Nephron progenitor cell (in vitro differentiated cells): ENCODE measurements at regions not wholly inside any gene's neighbourhood (a gene's known extent, or its start where the extent isn't known, plus 50 kb on each side); places are given as distances from the start of the nearest gene placed in this dataset.
"Not testable (repeated sequence)": the region's sequence is repeated elsewhere in the genome, so short reads cannot be mapped to it uniquely, and the experiment has no call there.

Experiments used
- DNase-seq: peaks from one replicate; pipeline ENCODE4 v3.0.0; 2021
- H3K27ac Mint-ChIP-seq: 2 replicates; pipeline ENCODE4 v1.8.0; 2021; ENCODE audit warnings: mild to moderate bottlenecking, moderate library complexity, mixed read lengths
- H3K27me3 Mint-ChIP-seq: 2 replicates; pipeline ENCODE4 v1.8.0; 2021; ENCODE audit warnings: mild to moderate bottlenecking, low read depth, mixed read lengths; ENCODE audit not compliant: poor library complexity
- H3K36me3 Mint-ChIP-seq: 2 replicates; pipeline ENCODE4 v1.8.0; 2021; ENCODE audit warnings: low read depth, mixed read lengths
- H3K4me1 Mint-ChIP-seq: 2 replicates; pipeline ENCODE4 v1.8.0; 2021; ENCODE audit warnings: mixed read lengths
- H3K4me3 Mint-ChIP-seq: 2 replicates; pipeline ENCODE4 v1.8.0; 2021; ENCODE audit warnings: mild to moderate bottlenecking, moderate library complexity, mixed read lengths
- H3K9me3 Mint-ChIP-seq: 2 replicates; pipeline ENCODE4 v1.8.0; 2021; ENCODE audit warnings: mild to moderate bottlenecking, moderate library complexity, mixed read lengths
- TF ChIP-seq, protein P1 (sequence below): fragments of 200-600 bp; sonication (generic); IDR thresholded peaks from 2 replicates; pipeline ENCODE4 v1.5.0; 2021; ENCODE audit warnings: antibody characterized with exemption

DNA sequence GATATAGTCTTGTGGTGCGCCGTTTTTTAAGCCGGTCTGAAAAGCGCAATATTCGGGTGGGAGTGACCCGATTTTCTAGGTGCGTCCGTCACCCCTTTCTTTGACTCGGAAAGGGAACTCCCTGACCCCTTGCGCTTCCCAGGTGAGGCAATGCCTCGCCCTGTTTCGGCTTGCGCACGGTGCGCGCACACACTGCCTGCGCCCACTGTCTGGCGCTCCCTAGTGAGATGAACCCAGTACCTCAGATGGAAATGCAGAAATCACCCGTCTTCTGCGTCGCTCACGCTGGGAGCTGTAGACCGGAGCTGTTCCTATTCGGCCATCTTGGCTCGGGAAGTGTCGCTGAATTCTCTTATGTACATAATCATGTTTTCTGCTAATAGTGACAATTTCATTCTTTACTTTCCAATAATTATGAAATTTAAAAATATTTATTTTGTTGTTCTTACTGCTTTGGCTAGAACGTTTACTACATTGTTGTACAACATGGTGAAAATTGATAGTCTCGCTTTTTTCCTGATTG is 61.2 kb upstream of the MINDY3 start:
- DNase-seq, H3K27ac Mint-ChIP-seq, H3K4me3 Mint-ChIP-seq, H3K4me1 Mint-ChIP-seq, H3K36me3 Mint-ChIP-seq, H3K27me3 Mint-ChIP-seq: not testable (repeated sequence)
- peaks cover 21% of the 10 kb centered on the region for H3K9me3 Mint-ChIP-seq

DNA sequence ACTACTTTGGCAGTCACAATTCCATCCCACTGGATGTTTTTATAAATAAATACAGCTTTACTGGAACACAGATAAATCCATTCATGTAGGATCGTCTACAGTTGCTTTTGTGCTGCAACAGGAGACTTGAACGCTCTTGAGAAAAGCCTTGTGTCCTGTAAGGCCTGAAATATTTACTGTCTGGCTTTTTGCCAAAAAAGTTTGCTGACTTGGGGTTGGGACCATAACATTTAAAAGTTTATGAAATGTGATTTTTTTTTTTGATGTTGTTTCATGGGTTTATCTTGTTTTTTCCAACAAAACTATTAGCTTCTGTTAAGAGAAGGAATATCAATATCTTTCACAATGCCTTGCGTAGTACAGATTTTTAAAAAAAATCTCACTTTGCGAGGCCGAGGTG is 71.1 kb upstream of the MINDY3 start:
- H3K4me3 Mint-ChIP-seq: no peak overlapping the region
- no peaks in the 10 kb centered on the region for H3K36me3 Mint-ChIP-seq

GRCh38 chr10:15939543-15939942 is 79.2 kb upstream of the MINDY3 start:
- not testable (repeated sequence) for H3K36me3 Mint-ChIP-seq, H3K27me3 Mint-ChIP-seq, H3K9me3 Mint-ChIP-seq, H3K4me1 Mint-ChIP-seq, DNase-seq, H3K27ac Mint-ChIP-seq, H3K4me3 Mint-ChIP-seq

More for the DNA sequence above, 71.1 kb upstream of the MINDY3 start:
- Mint-ChIP-seq H3K4me1 (no peaks in the 10 kb centered on the region), H3K27me3 (no peaks in the 10 kb centered on the region), H3K9me3 (peaks cover 12% of the 10 kb centered on the region), H3K27ac (no peak overlapping the region)
- TF ChIP-seq, protein P1, sequence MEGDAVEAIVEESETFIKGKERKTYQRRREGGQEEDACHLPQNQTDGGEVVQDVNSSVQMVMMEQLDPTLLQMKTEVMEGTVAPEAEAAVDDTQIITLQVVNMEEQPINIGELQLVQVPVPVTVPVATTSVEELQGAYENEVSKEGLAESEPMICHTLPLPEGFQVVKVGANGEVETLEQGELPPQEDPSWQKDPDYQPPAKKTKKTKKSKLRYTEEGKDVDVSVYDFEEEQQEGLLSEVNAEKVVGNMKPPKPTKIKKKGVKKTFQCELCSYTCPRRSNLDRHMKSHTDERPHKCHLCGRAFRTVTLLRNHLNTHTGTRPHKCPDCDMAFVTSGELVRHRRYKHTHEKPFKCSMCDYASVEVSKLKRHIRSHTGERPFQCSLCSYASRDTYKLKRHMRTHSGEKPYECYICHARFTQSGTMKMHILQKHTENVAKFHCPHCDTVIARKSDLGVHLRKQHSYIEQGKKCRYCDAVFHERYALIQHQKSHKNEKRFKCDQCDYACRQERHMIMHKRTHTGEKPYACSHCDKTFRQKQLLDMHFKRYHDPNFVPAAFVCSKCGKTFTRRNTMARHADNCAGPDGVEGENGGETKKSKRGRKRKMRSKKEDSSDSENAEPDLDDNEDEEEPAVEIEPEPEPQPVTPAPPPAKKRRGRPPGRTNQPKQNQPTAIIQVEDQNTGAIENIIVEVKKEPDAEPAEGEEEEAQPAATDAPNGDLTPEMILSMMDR: no peak
- no peak for DNase-seq

GRCh38 chr10:15943426-15943825 is 83.1 kb upstream of the MINDY3 start:
- Mint-ChIP-seq H3K9me3 (peaks cover 12% of the 10 kb centered on the region), H3K27me3 (peaks cover 9% of the 10 kb centered on the region), H3K27ac (no peak overlapping the region), H3K4me3 (no peak overlapping the region), H3K36me3 (no peaks in the 10 kb centered on the region), H3K4me1 (peaks cover 5% of the 10 kb centered on the region)
- TF ChIP-seq, protein P1: no peak
- DNase-seq: no peak

GRCh38 chr10:15954188-15954587 is 93.9 kb upstream of the MINDY3 start:
- TF ChIP-seq, protein P1: no peak
- no peak overlapping the region for H3K4me3 Mint-ChIP-seq
- no peak for DNase-seq
- H3K27me3 Mint-ChIP-seq: no peaks in the 10 kb centered on the region
- no peaks in the 10 kb centered on the region for H3K36me3 Mint-ChIP-seq
- H3K4me1 Mint-ChIP-seq: no peaks in the 10 kb centered on the region
- no peaks in the 10 kb centered on the region for H3K9me3 Mint-ChIP-seq
- no peak overlapping the region for H3K27ac Mint-ChIP-seq

- no peak overlapping the region for H3K27ac Mint-ChIP-seq
- H3K4me3 Mint-ChIP-seq: no peak overlapping the region
- no peaks in the 10 kb centered on the region for H3K4me1 Mint-ChIP-seq
- H3K36me3 Mint-ChIP-seq: no peaks in the 10 kb centered on the region
- no peaks in the 10 kb centered on the region for H3K9me3 Mint-ChIP-seq
- peaks cover 8% of the 10 kb centered on the region for H3K27me3 Mint-ChIP-seq
- TF ChIP-seq, protein P1: no peak
- no peak for DNase-seq
These were observed 100.0 kb upstream of the MINDY3 start for GRCh38 chr10:15960277-15960676.

- H3K9me3 Mint-ChIP-seq, DNase-seq, H3K4me3 Mint-ChIP-seq, H3K4me1 Mint-ChIP-seq, H3K27me3 Mint-ChIP-seq, H3K27ac Mint-ChIP-seq, H3K36me3 Mint-ChIP-seq: not testable (repeated sequence)
These were observed 112.4 kb upstream of the MINDY3 start for GRCh38 chr10:15972736-15973135.
